ENCODE measurements at regions not wholly inside any gene's neighbourhood (a gene's known extent, or its start where the extent isn't known, plus 50 kb on each side); places are given as distances from the start of the nearest gene placed in this dataset.
"Not testable (repeated sequence)": the region's sequence is repeated elsewhere in the genome, so short reads cannot be mapped to it uniquely, and the experiment has no call there.

- DNase-seq (ENCODE audit: low read depth in 1 of 2, low spot score in 1 of 2), result no peak
Observed at GRCh38 chr12:22115711-22116110, 69.7 kb downstream of the CMAS start.

- no peak for DNase-seq (ENCODE audit: low read depth in 1 of 2, low spot score in 1 of 2)
Observed at GRCh38 chr12:22116376-22116775, 70.4 kb downstream of the CMAS start.

DNA sequence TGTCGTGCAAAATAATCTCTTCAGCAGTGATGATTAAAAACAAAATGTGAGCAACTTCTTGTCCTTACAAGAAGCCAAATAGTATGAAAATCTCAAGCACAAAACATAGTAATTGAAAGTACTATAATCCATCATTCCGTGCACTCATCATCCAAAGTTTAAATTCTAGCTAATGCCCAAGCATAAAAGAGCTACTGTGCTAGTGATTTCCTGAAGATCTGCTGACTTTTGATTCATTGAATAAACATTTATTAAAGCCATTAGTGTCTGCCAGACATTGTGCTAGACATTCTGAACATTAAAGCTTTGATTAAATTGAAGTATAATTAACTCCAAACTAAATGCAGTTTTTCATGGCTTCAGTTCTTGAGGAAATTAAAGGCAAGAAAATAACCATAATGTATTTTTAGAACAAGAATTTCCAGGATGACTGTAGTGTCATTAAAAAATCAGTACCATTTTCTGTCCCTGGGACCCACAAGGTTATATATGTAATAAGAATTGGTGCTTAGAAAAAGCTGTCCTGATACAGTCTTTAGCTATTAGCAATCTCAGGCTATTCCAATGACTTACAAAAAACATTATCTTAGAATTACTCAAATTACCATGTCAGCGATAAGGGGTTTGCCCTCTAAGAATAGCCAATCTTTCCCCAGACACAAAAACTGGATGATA is 71.7 kb downstream of the CMAS start:
- DNase-seq (ENCODE audit: low read depth in 1 of 2, low spot score in 1 of 2), result no peak

GRCh38 chr12:22118238-22118790 is 72.3 kb downstream of the CMAS start:
- DNase-seq (ENCODE audit: low read depth in 1 of 2, low spot score in 1 of 2), result no peak

GRCh38 chr12:22121224-22121623 is 75.2 kb downstream of the CMAS start:
- peak in 1 of 2 donors; percentile 10 for DNase-seq (ENCODE audit: low read depth in 1 of 2, low spot score in 1 of 2)

GRCh38 chr12:22122359-22122758 is 76.3 kb downstream of the CMAS start:
- no peak for DNase-seq (ENCODE audit: low read depth in 1 of 2, low spot score in 1 of 2)

- DNase-seq (ENCODE audit: low read depth in 1 of 2, low spot score in 1 of 2), result no peak
Observed at GRCh38 chr12:22124987-22125386, 79.0 kb downstream of the CMAS start.

GRCh38 chr12:22126101-22126500 is 80.1 kb downstream of the CMAS start:
- not testable (repeated sequence) for DNase-seq (ENCODE audit: low read depth in 1 of 2, low spot score in 1 of 2)

GRCh38 chr12:22126758-22127157 is 80.7 kb downstream of the CMAS start:
- DNase-seq (ENCODE audit: low read depth in 1 of 2, low spot score in 1 of 2), result no peak

- DNase-seq (ENCODE audit: low read depth in 1 of 2, low spot score in 1 of 2), result no peak
Observed at GRCh38 chr12:22130671-22131070, 84.7 kb downstream of the CMAS start.

DNA sequence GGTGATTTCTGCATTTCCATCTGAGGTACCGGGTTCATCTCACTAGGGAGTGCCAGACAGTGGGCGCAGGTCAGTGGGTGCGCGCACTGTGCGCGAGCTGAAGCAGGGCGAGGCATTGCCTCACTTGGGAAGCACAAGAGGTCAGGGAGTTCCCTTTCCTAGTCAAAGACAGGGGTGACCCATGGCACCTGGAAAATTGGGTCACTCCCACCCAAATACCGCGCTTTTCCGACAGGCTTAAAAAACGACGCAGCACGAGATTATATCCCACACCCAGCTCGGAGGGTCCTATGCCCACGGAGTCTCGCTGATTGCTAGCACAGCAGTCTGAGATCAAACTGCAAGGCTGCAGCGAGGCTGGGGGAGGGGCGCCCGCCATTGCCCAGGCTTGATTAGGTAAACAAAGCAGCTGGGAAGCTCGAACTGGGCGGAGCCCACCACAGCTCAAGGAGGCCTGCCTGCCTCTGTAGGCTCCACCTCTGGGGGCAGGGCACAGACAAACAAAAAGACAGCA is 90.6 kb downstream of the CMAS start:
- not testable (repeated sequence) for DNase-seq (ENCODE audit: low read depth in 1 of 2, low spot score in 1 of 2)
